GM12891 (cell line): ENCODE measurements at regions not wholly inside any gene's neighbourhood (a gene's known extent, or its start where the extent isn't known, plus 50 kb on each side); places are given as distances from the start of the nearest gene placed in this dataset.

Experiments used
- POLR2AphosphoS5 ChIP-seq: IDR thresholded peaks from 2 replicates; pipeline ENCODE4 v1.6.1; 2011; ENCODE audit warnings: low read depth, low read length, control low read depth
- TAF1 ChIP-seq: IDR thresholded peaks from 2 replicates; pipeline ENCODE4 v1.6.1; 2011; ENCODE audit warnings: low read depth, low read length, control low read depth

DNA sequence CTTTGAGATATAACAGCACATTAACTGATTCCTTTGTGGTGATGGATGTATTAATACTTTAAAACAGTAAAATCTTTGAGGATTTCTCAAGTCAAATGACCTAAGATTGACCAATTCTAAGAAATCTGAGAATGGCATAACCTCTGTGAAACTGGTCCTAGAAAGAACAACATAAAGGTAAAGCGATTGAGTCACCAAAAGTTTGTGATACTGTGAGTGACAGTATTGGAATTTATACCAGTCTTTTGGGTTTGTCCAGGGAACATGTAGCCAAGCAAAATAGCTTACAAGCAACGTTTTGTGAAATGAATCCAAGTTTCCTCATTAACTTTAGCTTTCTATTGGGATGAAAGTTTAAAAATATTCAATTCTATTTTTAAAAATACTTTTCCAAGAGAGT, 157.4 kb upstream of the TMEM196 start:
- no peak for TF ChIP-seq TAF1
- TF ChIP-seq POLR2AphosphoS5 = no peak
